ENCODE measurements at regions not wholly inside any gene's neighbourhood (a gene's known extent, or its start where the extent isn't known, plus 50 kb on each side); places are given as distances from the start of the nearest gene placed in this dataset.

DNA sequence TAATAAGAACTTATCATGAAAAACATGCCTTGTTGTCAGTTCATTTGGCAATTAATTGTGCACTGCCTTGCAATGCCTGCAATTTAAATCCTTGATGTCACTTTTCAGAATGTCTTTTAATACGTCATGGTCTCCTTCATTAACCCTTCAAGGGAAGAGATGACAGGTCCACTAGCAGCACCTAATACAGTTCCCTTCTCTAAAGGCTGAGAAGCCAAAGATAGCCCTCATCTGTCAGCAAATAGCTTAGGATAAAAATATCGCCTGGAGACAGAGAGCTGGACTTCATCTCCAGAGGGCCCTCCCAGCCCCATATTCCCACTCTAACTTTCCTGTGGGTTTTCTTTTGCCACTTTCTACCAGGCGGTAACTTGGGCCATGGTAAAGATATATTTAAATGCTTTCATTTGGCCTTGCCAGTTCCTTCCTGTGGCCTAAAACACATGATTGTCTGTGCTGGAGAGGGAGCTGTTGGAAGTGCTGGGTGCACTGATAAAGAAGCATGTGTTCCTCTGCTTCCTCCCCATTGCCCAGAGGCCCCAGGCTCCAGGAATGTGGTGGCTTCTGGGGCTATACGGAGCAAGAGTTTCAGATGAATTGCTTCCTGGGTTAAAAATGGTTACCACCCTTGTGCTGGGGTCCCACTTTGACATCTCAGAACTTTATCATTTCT, 76.3 kb upstream of the UMPS start:
- intact Hi-C loops (cut with DNase I; ENCODE audit: low total_unique reads) = no loop called here
- TF ChIP-seq POLR2AphosphoS5 (IDR thresholded peaks at IDR 0.05) = no peak

DNA sequence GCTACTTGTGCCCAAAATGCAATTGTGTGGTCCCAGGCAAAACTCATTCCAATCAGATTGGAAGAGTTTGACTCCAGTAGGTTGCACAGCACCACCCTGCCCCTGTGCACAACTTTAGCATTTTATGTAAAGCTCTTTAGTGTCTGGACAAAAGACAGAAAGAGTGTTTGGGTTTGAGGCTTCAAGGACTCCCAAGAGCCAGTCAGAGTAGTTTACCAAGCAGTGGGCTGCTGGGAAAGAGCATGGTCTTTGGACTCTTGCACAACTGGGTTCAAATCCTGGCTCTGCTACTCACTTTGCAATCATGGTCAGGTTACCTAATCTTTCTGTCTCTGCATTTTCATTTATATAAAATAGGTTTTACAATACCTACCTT, 75.8 kb upstream of the UMPS start:
- DNase-seq = no peak
- Histone ChIP-seq H3K27ac (no peak overlapping the region), H3K36me3 (peaks cover 42 to 93% (median 85%) of the 10 kb centered on the region in 4 donors), H3K9me3 (no peaks in the 10 kb centered on the region), H3K4me3 (no peak overlapping the region), H3K27me3 (no peaks in the 10 kb centered on the region), H3K4me1 (peaks cover 0 to 14% (median 0%) of the 10 kb centered on the region in 4 donors)
- no peak for TF ChIP-seq POLR2AphosphoS5 (IDR thresholded peaks at IDR 0.05)
- no peak for TF ChIP-seq POLR2A (IDR thresholded peaks at IDR 0.05)
- TF ChIP-seq, protein P1, sequence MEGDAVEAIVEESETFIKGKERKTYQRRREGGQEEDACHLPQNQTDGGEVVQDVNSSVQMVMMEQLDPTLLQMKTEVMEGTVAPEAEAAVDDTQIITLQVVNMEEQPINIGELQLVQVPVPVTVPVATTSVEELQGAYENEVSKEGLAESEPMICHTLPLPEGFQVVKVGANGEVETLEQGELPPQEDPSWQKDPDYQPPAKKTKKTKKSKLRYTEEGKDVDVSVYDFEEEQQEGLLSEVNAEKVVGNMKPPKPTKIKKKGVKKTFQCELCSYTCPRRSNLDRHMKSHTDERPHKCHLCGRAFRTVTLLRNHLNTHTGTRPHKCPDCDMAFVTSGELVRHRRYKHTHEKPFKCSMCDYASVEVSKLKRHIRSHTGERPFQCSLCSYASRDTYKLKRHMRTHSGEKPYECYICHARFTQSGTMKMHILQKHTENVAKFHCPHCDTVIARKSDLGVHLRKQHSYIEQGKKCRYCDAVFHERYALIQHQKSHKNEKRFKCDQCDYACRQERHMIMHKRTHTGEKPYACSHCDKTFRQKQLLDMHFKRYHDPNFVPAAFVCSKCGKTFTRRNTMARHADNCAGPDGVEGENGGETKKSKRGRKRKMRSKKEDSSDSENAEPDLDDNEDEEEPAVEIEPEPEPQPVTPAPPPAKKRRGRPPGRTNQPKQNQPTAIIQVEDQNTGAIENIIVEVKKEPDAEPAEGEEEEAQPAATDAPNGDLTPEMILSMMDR (IDR thresholded peaks at IDR 0.05) = no peak
- TF ChIP-seq EP300 (IDR thresholded peaks at IDR 0.05) = no peak
- intact Hi-C loops (cut with DNase I; ENCODE audit: low total_unique reads) = no loop called here

More for the DNA sequence above, 76.3 kb upstream of the UMPS start:
- H3K27me3 ChIP-seq = no peaks in the 10 kb centered on the region
- no peaks in the 10 kb centered on the region for H3K9me3 ChIP-seq
- no peak overlapping the region for H3K4me3 ChIP-seq
- no peak for DNase-seq
- H3K4me1 ChIP-seq = peaks cover 0 to 14% (median 0%) of the 10 kb centered on the region in 4 donors
- H3K36me3 ChIP-seq = peaks cover 36 to 88% (median 81%) of the 10 kb centered on the region in 4 donors
- 74 to 82% (median 78%) methylated on average over 4 of the region's 4 CpGs for WGBS, 5 donors
- H3K27ac ChIP-seq = no peak overlapping the region

DNA sequence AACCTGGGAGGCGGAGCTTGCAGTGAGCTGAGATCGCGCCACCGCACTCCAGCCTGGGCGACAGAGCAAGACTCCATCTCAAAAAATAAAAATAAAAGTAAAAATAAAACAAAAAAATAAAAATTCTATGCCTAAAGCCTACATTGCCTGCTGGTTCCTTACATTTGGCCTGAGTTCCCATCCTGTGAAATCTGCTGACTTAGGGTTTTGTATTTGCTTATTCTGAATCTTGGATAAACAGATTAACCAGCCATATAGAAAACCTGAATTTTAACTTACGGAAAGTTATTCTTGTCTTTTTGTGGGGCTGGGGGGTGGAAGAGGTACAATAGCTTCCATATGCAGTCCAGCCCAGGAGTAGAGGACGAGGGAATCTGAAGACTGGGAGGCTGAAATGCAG, 73.7 kb upstream of the UMPS start:
- H3K4me1 ChIP-seq = peaks cover 0 to 19% (median 0%) of the 10 kb centered on the region in 4 donors
- H3K9me3 ChIP-seq = no peaks in the 10 kb centered on the region
- peaks cover 46 to 99% (median 94%) of the 10 kb centered on the region in 4 donors for H3K36me3 ChIP-seq
- TF ChIP-seq EP300 (IDR thresholded peaks at IDR 0.05) (no peak), POLR2AphosphoS5 (IDR thresholded peaks at IDR 0.05) (no peak), POLR2A (IDR thresholded peaks at IDR 0.05) (no peak)
- TF ChIP-seq, protein P1 (IDR thresholded peaks at IDR 0.05) = no peak
- no peak overlapping the region for H3K27ac ChIP-seq
- no peaks in the 10 kb centered on the region for H3K27me3 ChIP-seq
- no peak overlapping the region for H3K4me3 ChIP-seq
- DNase-seq = no peak
- 85 to 98% (median 96%) methylated on average over 7 of the region's 7 CpGs for WGBS, 5 donors
- intact Hi-C loops (cut with DNase I; ENCODE audit: low total_unique reads) = no loop called here

DNA sequence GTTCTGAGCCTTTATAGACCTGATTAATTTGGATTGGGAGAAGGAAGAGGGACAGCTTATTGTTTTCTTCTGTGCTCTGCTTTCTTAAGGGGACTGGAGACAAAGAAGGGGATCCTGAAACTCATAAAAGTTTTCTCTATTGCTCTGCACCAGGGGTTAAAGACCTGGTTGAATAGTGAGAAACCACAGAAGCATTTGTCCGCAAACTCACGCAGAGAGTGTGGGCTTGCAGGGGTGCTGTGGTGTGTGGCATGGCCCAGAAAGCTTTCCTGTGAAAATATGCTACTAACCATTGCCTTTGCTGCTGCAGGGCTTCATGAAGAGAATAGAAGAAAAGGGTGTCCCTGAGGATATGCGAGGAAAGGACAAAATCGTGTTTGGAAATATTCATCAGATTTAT, 73.1 kb upstream of the UMPS start:
- H3K4me1 ChIP-seq = peaks cover 0 to 23% (median 0%) of the 10 kb centered on the region in 4 donors
- intact Hi-C loops (cut with DNase I; ENCODE audit: low total_unique reads) = no loop called here
- no peak overlapping the region for H3K27ac ChIP-seq
- no peaks in the 10 kb centered on the region for H3K9me3 ChIP-seq
- 82 to 89% (median 86%) methylated on average over 4 of the region's 4 CpGs for WGBS, 5 donors
- H3K27me3 ChIP-seq = no peaks in the 10 kb centered on the region
- H3K36me3 ChIP-seq = peaks cover 43 to 99% (median 93%) of the 10 kb centered on the region in 4 donors
- no peak for DNase-seq
- H3K4me3 ChIP-seq = no peak overlapping the region
- TF ChIP-seq, protein P1 (IDR thresholded peaks at IDR 0.05) = no peak

DNA sequence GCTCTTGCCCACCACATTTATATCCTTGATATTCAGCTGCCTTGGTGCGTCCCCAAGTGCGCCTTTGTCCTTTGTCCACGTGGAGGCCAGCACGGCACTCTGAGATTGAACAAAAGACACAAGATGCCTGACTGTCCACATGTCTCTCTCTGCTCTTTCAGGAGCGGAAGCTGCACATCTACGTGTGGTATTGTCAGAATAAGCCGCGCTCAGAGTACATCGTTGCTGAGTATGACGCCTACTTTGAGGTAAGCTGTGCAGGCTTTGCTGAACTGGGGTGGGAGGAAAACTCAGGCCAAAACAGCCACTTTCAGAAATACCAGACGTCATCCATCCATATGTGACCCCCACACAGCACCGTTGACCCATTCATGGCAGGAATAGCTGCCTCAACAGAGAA, 72.0 kb upstream of the UMPS start:
- Histone ChIP-seq H3K9me3 (no peaks in the 10 kb centered on the region), H3K36me3 (peaks cover 40 to 98% (median 92%) of the 10 kb centered on the region in 4 donors), H3K4me3 (no peak overlapping the region), H3K27ac (no peak overlapping the region), H3K4me1 (peaks cover 0 to 27% (median 3%) of the 10 kb centered on the region in 4 donors), H3K27me3 (no peaks in the 10 kb centered on the region)
- WGBS, 5 donors = 87 to 93% (median 91%) methylated on average over 12 of the region's 12 CpGs
- no peak for DNase-seq
- intact Hi-C loops (cut with DNase I; ENCODE audit: low total_unique reads) = no loop called here
- no peak for TF ChIP-seq POLR2AphosphoS5 (IDR thresholded peaks at IDR 0.05)
- TF ChIP-seq, protein P1 (IDR thresholded peaks at IDR 0.05) = no peak
- TF ChIP-seq POLR2A (IDR thresholded peaks at IDR 0.05) = no peak
- no peak for TF ChIP-seq EP300 (IDR thresholded peaks at IDR 0.05)

Data from stomach (tissue), 8 donors.